ENCODE measurements at regions not wholly inside any gene's neighbourhood (a gene's known extent, or its start where the extent isn't known, plus 50 kb on each side); places are given as distances from the start of the nearest gene placed in this dataset.

- TF ChIP-seq YY1 (IDR thresholded peaks at IDR 0.05; ENCODE audit: insufficient read depth, insufficient read length) (no peak), SUZ12 (IDR thresholded peaks at IDR 0.05; ENCODE audit: extremely low read depth, insufficient read depth, insufficient read length) (no peak)
These were observed 568.8 kb upstream of the ADARB2 start for GRCh38 chr10:2306081-2306480.

Data from NT2/D1 (cell line).